Muscle of leg (tissue), 3 donors: ENCODE measurements at regions not wholly inside any gene's neighbourhood (a gene's known extent, or its start where the extent isn't known, plus 50 kb on each side); places are given as distances from the start of the nearest gene placed in this dataset.

ENCODE experiments used
- DNase-seq: peaks from one replicate; pipeline ENCODE4 v3.0.0; 2013
- H3K27ac ChIP-seq: one replicate; pipeline ENCODE4 v1.5.1; 2013; ENCODE audit warnings: mild to moderate bottlenecking, low read length, control low read depth
- H3K27me3 ChIP-seq: one replicate; pipeline ENCODE4 v1.6.1; 2013; ENCODE audit warnings: low read length; ENCODE audit not compliant: control insufficient read depth, insufficient read depth
- H3K36me3 ChIP-seq: one replicate; pipeline ENCODE4 v1.6.1; 2013; ENCODE audit warnings: low read length; ENCODE audit not compliant: control insufficient read depth, insufficient read depth
- H3K4me1 ChIP-seq: one replicate; pipeline ENCODE4 v1.6.1; 2013; ENCODE audit warnings: low read length; ENCODE audit not compliant: control insufficient read depth, insufficient read depth
- H3K4me3 ChIP-seq: one replicate; pipeline ENCODE4 v1.5.1; 2013; ENCODE audit warnings: low read length, control low read depth
- H3K9me3 ChIP-seq: replicated peaks from 2 replicates; pipeline ENCODE4 v1.6.1; 2013; ENCODE audit warnings: low read depth, low read length; ENCODE audit not compliant: control insufficient read depth
- WGBS: methylation state at CpG from one replicate; pipeline ENCODE4 v1.1.5; 2013; ENCODE audit warnings: missing lambda C conversion rate; ENCODE audit not compliant: insufficient coverage; 5-methylcytosine and 5-hydroxymethylcytosine counted together

GRCh38 chr10:33537066-33537465 is 202.6 kb upstream of the NRP1 start:
- Histone ChIP-seq H3K4me1 (no peaks in the 10 kb centered on the region), H3K27me3 (no peaks in the 10 kb centered on the region), H3K9me3 (no peaks in the 10 kb centered on the region), H3K27ac (no peak overlapping the region), H3K36me3 (no peaks in the 10 kb centered on the region), H3K4me3 (no peak overlapping the region)
- DNase-seq, result no peak
- WGBS, result no CpG with 5 or more reads among the region's 1 CpG

GRCh38 chr10:33536508-33536907 is 202.0 kb upstream of the NRP1 start:
- no peak for DNase-seq
- 40% methylated on average over 1 of the region's 3 CpGs for WGBS
- Histone ChIP-seq H3K27ac (no peak overlapping the region), H3K27me3 (no peaks in the 10 kb centered on the region), H3K36me3 (no peaks in the 10 kb centered on the region), H3K4me3 (no peak overlapping the region), H3K9me3 (no peaks in the 10 kb centered on the region), H3K4me1 (no peaks in the 10 kb centered on the region)

DNA sequence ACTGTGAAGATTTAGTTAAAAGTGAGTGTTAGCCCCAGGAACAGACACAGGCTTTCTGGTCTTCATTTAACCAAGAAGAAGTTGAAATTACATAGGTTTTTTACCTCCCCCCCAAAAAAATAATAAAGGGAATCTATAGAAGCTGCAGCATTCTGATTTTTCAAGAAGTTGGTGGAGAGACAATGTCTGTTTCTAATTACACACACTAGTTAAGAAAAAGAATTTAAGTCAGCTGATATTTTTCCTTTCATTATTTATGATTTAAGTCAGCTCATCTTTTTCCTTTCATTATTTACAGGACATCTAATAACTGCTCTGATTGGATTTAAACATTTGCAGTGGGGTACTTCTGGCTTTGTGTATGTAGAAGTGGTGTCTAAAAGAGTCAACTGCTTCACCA is 201.4 kb upstream of the NRP1 start:
- no peaks in the 10 kb centered on the region for H3K27me3 ChIP-seq
- H3K27ac ChIP-seq, result no peak overlapping the region
- no peaks in the 10 kb centered on the region for H3K4me1 ChIP-seq
- DNase-seq, result no peak
- H3K36me3 ChIP-seq, result no peaks in the 10 kb centered on the region
- H3K9me3 ChIP-seq, result no peaks in the 10 kb centered on the region
- H3K4me3 ChIP-seq, result no peak overlapping the region

DNA sequence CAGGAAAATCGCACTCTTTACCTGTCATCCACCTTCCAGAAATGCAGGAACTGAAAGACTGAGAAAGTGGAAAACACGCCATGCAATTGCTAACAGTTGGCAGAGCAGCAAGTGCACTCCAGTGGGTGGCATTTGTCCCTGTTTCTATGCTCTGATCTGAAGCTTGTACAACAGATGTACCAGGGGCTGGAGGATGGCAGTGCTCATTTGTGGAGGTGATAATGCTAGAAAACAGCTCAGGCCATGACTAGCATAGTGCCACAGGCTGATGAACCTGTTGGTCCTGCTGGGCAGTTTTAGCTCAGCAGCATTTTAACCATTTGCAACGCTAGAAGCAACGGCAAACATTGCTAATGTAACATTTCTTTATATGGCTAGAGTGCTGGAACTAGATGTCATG is 199.9 kb upstream of the NRP1 start:
- no peak for DNase-seq

GRCh38 chr10:33533612-33534011 is 199.1 kb upstream of the NRP1 start:
- 43% methylated on average over 4 of the region's 5 CpGs for WGBS
- Histone ChIP-seq H3K27ac (no peak overlapping the region), H3K4me1 (no peaks in the 10 kb centered on the region), H3K9me3 (no peaks in the 10 kb centered on the region), H3K27me3 (no peaks in the 10 kb centered on the region), H3K4me3 (no peak overlapping the region), H3K36me3 (no peaks in the 10 kb centered on the region)
- DNase-seq, result no peak

More for the DNA sequence above, 199.9 kb upstream of the NRP1 start:
- WGBS, result no CpG with 5 or more reads among the region's 4 CpGs
- Histone ChIP-seq H3K27me3 (no peaks in the 10 kb centered on the region), H3K4me1 (no peaks in the 10 kb centered on the region), H3K4me3 (no peak overlapping the region), H3K9me3 (no peaks in the 10 kb centered on the region), H3K27ac (no peak overlapping the region), H3K36me3 (no peaks in the 10 kb centered on the region)

GRCh38 chr10:33532901-33533300 is 198.4 kb upstream of the NRP1 start:
- Histone ChIP-seq H3K4me1 (no peaks in the 10 kb centered on the region), H3K36me3 (no peaks in the 10 kb centered on the region), H3K27ac (no peak overlapping the region), H3K9me3 (no peaks in the 10 kb centered on the region), H3K27me3 (no peaks in the 10 kb centered on the region), H3K4me3 (no peak overlapping the region)
- 100% methylated on average over 1 of the region's 7 CpGs for WGBS
- no peak for DNase-seq

DNA sequence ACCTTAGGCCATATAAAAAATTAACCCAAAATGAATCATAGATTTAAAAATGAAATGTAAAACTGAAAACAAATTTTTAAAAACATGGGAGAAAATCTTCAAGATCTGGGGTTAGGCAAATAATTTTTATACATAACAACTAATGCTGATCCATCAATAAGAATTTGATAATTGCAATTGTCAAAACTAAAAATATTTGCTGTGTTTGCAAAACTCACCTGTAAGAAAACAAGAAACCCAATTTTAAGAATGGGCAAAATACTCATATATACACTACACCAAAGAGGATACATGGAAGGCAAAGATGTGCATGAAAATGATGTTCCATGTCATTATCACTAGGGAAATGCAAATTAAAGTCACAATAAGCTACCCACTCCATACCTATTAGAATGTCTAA is 194.8 kb upstream of the NRP1 start:
- Histone ChIP-seq H3K36me3 (no peaks in the 10 kb centered on the region), H3K4me1 (no peaks in the 10 kb centered on the region), H3K27ac (no peak overlapping the region), H3K9me3 (no peaks in the 10 kb centered on the region), H3K4me3 (no peak overlapping the region), H3K27me3 (no peaks in the 10 kb centered on the region)
- DNase-seq, result no peak

GRCh38 chr10:33524966-33525365 is 190.5 kb upstream of the NRP1 start:
- WGBS, result 81% methylated on average over 4 of the region's 4 CpGs
- Histone ChIP-seq H3K9me3 (no peaks in the 10 kb centered on the region), H3K4me1 (peaks cover 2% of the 10 kb centered on the region), H3K27ac (no peak overlapping the region), H3K36me3 (no peaks in the 10 kb centered on the region), H3K27me3 (no peaks in the 10 kb centered on the region), H3K4me3 (no peak overlapping the region)
- DNase-seq, result no peak

DNA sequence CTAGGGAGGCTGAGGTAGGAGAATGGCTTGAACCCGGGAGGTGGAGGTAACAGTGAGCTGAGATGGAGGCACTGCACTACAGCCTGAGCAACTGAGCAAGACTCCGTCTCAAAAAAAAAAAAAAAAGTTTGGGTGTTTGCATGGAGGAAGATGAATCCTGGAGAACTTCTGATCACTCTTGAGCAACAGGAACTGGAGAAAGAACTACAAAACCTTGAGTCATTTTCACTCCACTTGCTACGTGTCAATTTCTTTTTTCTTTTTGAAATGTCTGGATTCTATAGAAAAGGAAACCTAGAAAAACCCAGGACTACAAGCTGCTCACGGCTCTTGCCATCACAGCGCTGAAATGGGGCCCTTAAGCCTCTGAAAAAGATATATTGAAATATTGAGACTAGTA is 189.6 kb upstream of the NRP1 start:
- 72% methylated on average over 3 of the region's 5 CpGs for WGBS
- H3K27me3 ChIP-seq, result no peaks in the 10 kb centered on the region
- no peak for DNase-seq
- H3K4me1 ChIP-seq, result peaks cover 2% of the 10 kb centered on the region
- no peaks in the 10 kb centered on the region for H3K9me3 ChIP-seq
- no peaks in the 10 kb centered on the region for H3K36me3 ChIP-seq
- no peak overlapping the region for H3K27ac ChIP-seq
- H3K4me3 ChIP-seq, result no peak overlapping the region

GRCh38 chr10:33523236-33523792 is 188.8 kb upstream of the NRP1 start:
- H3K27me3 ChIP-seq, result no peaks in the 10 kb centered on the region
- no peaks in the 10 kb centered on the region for H3K36me3 ChIP-seq
- no peak overlapping the region for H3K4me3 ChIP-seq
- H3K27ac ChIP-seq, result no peak overlapping the region
- no peak for DNase-seq
- 59% methylated on average over 4 of the region's 6 CpGs for WGBS
- H3K4me1 ChIP-seq, result peaks cover 2% of the 10 kb centered on the region
- no peaks in the 10 kb centered on the region for H3K9me3 ChIP-seq

GRCh38 chr10:33521904-33522303 is 187.4 kb upstream of the NRP1 start:
- Histone ChIP-seq H3K36me3 (no peaks in the 10 kb centered on the region), H3K4me3 (no peak overlapping the region), H3K27me3 (no peaks in the 10 kb centered on the region), H3K9me3 (no peaks in the 10 kb centered on the region), H3K4me1 (peaks cover 2% of the 10 kb centered on the region), H3K27ac (no peak overlapping the region)
- DNase-seq, result no peak
- WGBS, result 89% methylated on average over 2 of the region's 3 CpGs
